Upper lobe of left lung (tissue), 4 donors: ENCODE measurements at regions not wholly inside any gene's neighbourhood (a gene's known extent, or its start where the extent isn't known, plus 50 kb on each side); places are given as distances from the start of the nearest gene placed in this dataset.

Source experiments
- POLR2A ChIP-seq, 4 donors: fragments of 450-650 bp; IDR thresholded peaks; one replicate each; pipeline ENCODE4 v1.5.1; 2016 to 2017; ENCODE audit warnings: antibody characterized with exemption in 4 of 4, mild to moderate bottlenecking in 2 of 4
- POLR2AphosphoS5 ChIP-seq, 2 donors: sonication (generic); formaldehyde crosslinking; IDR thresholded peaks; one replicate each; pipeline ENCODE4 v1.5.1; 2017; ENCODE audit warnings: antibody characterized with exemption in 2 of 2
- TF ChIP-seq, protein P1 (sequence below), 6 experiments: fragments of 450-650 bp in 4 of 6; fragments of 200-600 bp in 2 of 6; sonication (generic) in 2 of 6; IDR thresholded peaks; one replicate each; pipeline ENCODE4 v1.5.1; 2016 to 2019; ENCODE audit warnings: antibody characterized with exemption in 6 of 6

- TF ChIP-seq, protein P1, sequence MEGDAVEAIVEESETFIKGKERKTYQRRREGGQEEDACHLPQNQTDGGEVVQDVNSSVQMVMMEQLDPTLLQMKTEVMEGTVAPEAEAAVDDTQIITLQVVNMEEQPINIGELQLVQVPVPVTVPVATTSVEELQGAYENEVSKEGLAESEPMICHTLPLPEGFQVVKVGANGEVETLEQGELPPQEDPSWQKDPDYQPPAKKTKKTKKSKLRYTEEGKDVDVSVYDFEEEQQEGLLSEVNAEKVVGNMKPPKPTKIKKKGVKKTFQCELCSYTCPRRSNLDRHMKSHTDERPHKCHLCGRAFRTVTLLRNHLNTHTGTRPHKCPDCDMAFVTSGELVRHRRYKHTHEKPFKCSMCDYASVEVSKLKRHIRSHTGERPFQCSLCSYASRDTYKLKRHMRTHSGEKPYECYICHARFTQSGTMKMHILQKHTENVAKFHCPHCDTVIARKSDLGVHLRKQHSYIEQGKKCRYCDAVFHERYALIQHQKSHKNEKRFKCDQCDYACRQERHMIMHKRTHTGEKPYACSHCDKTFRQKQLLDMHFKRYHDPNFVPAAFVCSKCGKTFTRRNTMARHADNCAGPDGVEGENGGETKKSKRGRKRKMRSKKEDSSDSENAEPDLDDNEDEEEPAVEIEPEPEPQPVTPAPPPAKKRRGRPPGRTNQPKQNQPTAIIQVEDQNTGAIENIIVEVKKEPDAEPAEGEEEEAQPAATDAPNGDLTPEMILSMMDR (IDR thresholded peaks at IDR 0.05): no peak
- TF ChIP-seq POLR2AphosphoS5 (IDR thresholded peaks at IDR 0.05) (no peak), POLR2A (IDR thresholded peaks at IDR 0.05) (no peak)
Observed at GRCh38 chr13:47004540-47004939, 107.7 kb upstream of the HTR2A start.
